Caco-2 (cell line): ENCODE measurements at regions not wholly inside any gene's neighbourhood (a gene's known extent, or its start where the extent isn't known, plus 50 kb on each side); places are given as distances from the start of the nearest gene placed in this dataset.
"Not testable (repeated sequence)": the region's sequence is repeated elsewhere in the genome, so short reads cannot be mapped to it uniquely, and the experiment has no call there.

Experiments used
- BruUV-seq: library from RNA; stranded (reverse); fragments of 400-500 nt; replicated peaks from 2 replicates; lab custom pipeline; 2021; lab: Mats Ljungman, UMichigan
- CTCF ChIA-PET: fragments of 300-600 bp; sonication (Branson Sonifier 250); formaldehyde crosslinking; loops from one replicate; lab custom pipeline; 2022; ENCODE audit warnings: antibody characterized with exemption; lab: Charles Lee
- POLR2A ChIA-PET: fragments of 300-600 bp; sonication (Branson Sonifier 250); formaldehyde crosslinking; loops from one replicate; lab custom pipeline; 2022; ENCODE audit warnings: antibody characterized with exemption; lab: Charles Lee
- DNase-seq, 2 experiments: peaks; one replicate each; pipeline versions ENCODE4 v3.0.0 to v3.0.0-alpha.2; 2020 to 2022
- H3K27me3 ChIP-seq: replicated peaks from 2 replicates; pipeline ENCODE4 v1.6.0; 2011; ENCODE audit warnings: low read length; ENCODE audit not compliant: control insufficient read depth, insufficient read depth
- H3K36me3 ChIP-seq: 2 replicates; pipeline ENCODE4 v1.5.1; 2011; ENCODE audit warnings: low read length; ENCODE audit not compliant: control insufficient read depth, insufficient read depth
- H3K4me1 ChIP-seq: fragments of 250-450 bp; sonication (Bioruptor Pico); 2 replicates; pipeline ENCODE4 v1.5.1; 2020; ENCODE audit warnings: mild to moderate bottlenecking
- H3K4me3 ChIP-seq: 2 replicates; pipeline ENCODE4 v1.5.1; 2011; ENCODE audit warnings: low read depth, mild to moderate bottlenecking, control low read depth, low read length
- H3K9me3 ChIP-seq: fragments of 250-450 bp; sonication (Bioruptor Pico); 2 replicates; pipeline ENCODE4 v1.5.1; 2020; ENCODE audit warnings: mild to moderate bottlenecking, moderate library complexity
- H3K27ac Mint-ChIP-seq: one replicate; pipeline ENCODE4 v1.8.0; 2022; ENCODE audit warnings: mixed read lengths; ENCODE audit not compliant: unreplicated experiment
- H3K27me3 Mint-ChIP-seq: one replicate; pipeline ENCODE4 v1.8.0; 2022; ENCODE audit warnings: mixed read lengths; ENCODE audit not compliant: insufficient read depth, unreplicated experiment
- H3K36me3 Mint-ChIP-seq: one replicate; pipeline ENCODE4 v1.8.0; 2022; ENCODE audit warnings: mild to moderate bottlenecking, mixed read lengths; ENCODE audit not compliant: insufficient read depth, unreplicated experiment
- H3K4me1 Mint-ChIP-seq: one replicate; pipeline ENCODE4 v1.8.0; 2022; ENCODE audit warnings: low read depth, mixed read lengths; ENCODE audit not compliant: unreplicated experiment
- H3K4me3 Mint-ChIP-seq: one replicate; pipeline ENCODE4 v1.8.0; 2022; ENCODE audit warnings: mild to moderate bottlenecking, moderate library complexity, mixed read lengths; ENCODE audit not compliant: unreplicated experiment
- H3K9me3 Mint-ChIP-seq: one replicate; pipeline ENCODE4 v1.8.0; 2022; ENCODE audit warnings: mixed read lengths; ENCODE audit not compliant: unreplicated experiment
- intact Hi-C: fragments of 100-400 bp; cut with micrococcal nuclease; formaldehyde crosslinking; loops from one replicate; pipeline ENCODE4 v1.10.0; 2022; ENCODE audit not compliant: unreplicated experiment
- TF ChIP-seq, protein P1 (sequence below), 2 experiments: fragments of 200-600 bp in 1 of 2; IDR thresholded peaks; 1 replicate in 1 of 2; 2 replicates in 1 of 2; pipeline versions ENCODE4 v1.5.1 to v1.8.0; 2011 to 2022; ENCODE audit warnings: antibody characterized with exemption in 1 of 2, control low read depth in 1 of 2, inconsistent platforms in 1 of 2, low read depth in 1 of 2, low read length in 1 of 2, mild to moderate bottlenecking in 1 of 2, moderate library complexity in 1 of 2; ENCODE audit not compliant: insufficient read depth in 1 of 2, severe bottlenecking in 1 of 2, unreplicated experiment in 1 of 2

DNA sequence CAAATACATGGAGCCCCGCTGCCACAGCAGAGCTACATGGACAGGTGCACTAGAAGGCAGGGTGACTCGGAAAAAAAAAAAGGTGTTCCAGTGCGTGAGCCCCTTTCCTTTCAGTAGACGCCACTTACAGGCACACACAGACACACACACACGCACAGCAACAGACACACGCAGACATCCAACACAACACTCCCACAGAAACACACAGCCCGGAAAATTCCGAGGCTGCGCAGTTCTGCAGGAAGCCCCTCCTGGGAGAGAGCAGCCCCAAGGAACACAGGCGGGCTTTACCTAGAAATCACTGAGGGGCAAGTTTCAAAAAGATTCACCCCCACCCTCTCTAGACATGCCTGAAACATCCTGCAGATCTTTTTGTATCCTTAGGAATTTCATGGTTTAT, 136.0 kb upstream of the WSB1 start:
- TF ChIP-seq, protein P1, sequence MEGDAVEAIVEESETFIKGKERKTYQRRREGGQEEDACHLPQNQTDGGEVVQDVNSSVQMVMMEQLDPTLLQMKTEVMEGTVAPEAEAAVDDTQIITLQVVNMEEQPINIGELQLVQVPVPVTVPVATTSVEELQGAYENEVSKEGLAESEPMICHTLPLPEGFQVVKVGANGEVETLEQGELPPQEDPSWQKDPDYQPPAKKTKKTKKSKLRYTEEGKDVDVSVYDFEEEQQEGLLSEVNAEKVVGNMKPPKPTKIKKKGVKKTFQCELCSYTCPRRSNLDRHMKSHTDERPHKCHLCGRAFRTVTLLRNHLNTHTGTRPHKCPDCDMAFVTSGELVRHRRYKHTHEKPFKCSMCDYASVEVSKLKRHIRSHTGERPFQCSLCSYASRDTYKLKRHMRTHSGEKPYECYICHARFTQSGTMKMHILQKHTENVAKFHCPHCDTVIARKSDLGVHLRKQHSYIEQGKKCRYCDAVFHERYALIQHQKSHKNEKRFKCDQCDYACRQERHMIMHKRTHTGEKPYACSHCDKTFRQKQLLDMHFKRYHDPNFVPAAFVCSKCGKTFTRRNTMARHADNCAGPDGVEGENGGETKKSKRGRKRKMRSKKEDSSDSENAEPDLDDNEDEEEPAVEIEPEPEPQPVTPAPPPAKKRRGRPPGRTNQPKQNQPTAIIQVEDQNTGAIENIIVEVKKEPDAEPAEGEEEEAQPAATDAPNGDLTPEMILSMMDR (IDR thresholded peaks at IDR 0.05; ENCODE audit: insufficient read depth in 1 of 2, low read depth in 1 of 2, low read length in 1 of 2, severe bottlenecking in 1 of 2, unreplicated experiment in 1 of 2): no peak
- ChIA-PET CTCF (no interaction called here), POLR2A (no interaction called here)
- H3K27me3 Mint-ChIP-seq: no peaks in the 10 kb centered on the region
- H3K27me3 ChIP-seq: no peaks in the 10 kb centered on the region
- H3K4me3 Mint-ChIP-seq: no peak overlapping the region
- no peaks in the 10 kb centered on the region for H3K4me1 Mint-ChIP-seq
- no peaks in the 10 kb centered on the region for H3K4me1 ChIP-seq
- no peaks in the 10 kb centered on the region for H3K36me3 ChIP-seq
- no peak for DNase-seq
- H3K27ac Mint-ChIP-seq: no peak overlapping the region
- H3K4me3 ChIP-seq: no peak overlapping the region
- intact Hi-C loops: no loop called here
- no peaks in the 10 kb centered on the region for H3K9me3 ChIP-seq
- no peaks in the 10 kb centered on the region for H3K9me3 Mint-ChIP-seq
- H3K36me3 Mint-ChIP-seq: peaks cover 24% of the 10 kb centered on the region
- BruUV-seq: no TSS peak

DNA sequence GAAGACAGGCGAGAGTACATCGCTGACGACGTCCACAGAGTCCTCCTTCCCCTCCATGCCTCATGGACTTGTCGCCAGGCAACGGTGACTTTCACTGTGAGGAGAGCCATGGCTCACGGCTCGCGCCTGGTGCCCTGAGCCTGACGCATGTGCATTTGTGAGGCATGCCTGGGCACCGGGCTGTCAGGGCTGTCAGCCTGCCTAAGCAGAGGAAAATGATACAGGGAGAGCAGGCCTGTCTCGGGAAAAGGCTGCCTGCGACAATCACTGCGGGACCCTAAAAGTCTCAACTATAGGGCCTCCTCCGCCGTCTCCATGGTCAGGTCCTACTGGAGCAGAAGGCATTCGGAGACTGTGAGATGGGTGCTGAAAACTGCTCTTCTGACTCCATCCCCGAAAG, 135.5 kb upstream of the WSB1 start:
- ChIA-PET CTCF (no interaction called here), POLR2A (no interaction called here)
- Histone ChIP-seq H3K4me3 (no peak overlapping the region), H3K4me1 (no peaks in the 10 kb centered on the region), H3K27me3 (no peaks in the 10 kb centered on the region), H3K36me3 (no peaks in the 10 kb centered on the region), H3K9me3 (no peaks in the 10 kb centered on the region)
- Mint-ChIP-seq H3K4me1 (no peaks in the 10 kb centered on the region), H3K27ac (no peak overlapping the region), H3K36me3 (peaks cover 26% of the 10 kb centered on the region), H3K9me3 (no peaks in the 10 kb centered on the region), H3K4me3 (no peak overlapping the region), H3K27me3 (no peaks in the 10 kb centered on the region)
- no peak for DNase-seq
- TF ChIP-seq, protein P1 (IDR thresholded peaks at IDR 0.05; ENCODE audit: insufficient read depth in 1 of 2, low read depth in 1 of 2, low read length in 1 of 2, severe bottlenecking in 1 of 2, unreplicated experiment in 1 of 2): no peak
- BruUV-seq: no TSS peak
- intact Hi-C loops: no loop called here

DNA sequence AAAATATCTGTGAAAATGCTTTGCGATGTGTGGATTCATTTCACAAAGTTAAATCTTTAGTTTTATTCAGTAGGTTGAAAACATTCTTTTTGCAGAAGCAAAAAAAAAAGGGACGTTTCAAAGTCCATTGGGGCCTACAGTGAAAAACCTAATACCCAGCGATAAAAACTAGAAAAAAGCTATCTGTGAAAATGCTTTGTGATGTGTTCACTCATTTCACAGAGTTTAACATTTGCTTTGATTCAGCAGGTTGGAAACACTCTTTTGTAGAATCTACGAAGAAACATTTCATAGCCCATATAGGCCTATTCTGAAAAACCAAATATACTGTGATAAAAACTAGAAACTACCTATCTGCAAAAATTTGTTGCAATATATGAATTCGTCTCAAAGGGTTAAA, 113.6 kb upstream of the WSB1 start:
- H3K4me3 ChIP-seq: no peak overlapping the region
- intact Hi-C loops: no loop called here
- no peaks in the 10 kb centered on the region for H3K4me1 ChIP-seq
- no peak for DNase-seq
- Mint-ChIP-seq H3K4me3 (no peak overlapping the region), H3K36me3 (no peaks in the 10 kb centered on the region), H3K9me3 (peaks cover 11% of the 10 kb centered on the region), H3K4me1 (no peaks in the 10 kb centered on the region), H3K27ac (no peak overlapping the region), H3K27me3 (no peaks in the 10 kb centered on the region)
- CTCF ChIA-PET: no interaction called here
- peaks cover 10% of the 10 kb centered on the region; the same call in 1 of the 2 replicates for H3K9me3 ChIP-seq
- BruUV-seq: no TSS peak
- no peaks in the 10 kb centered on the region for H3K36me3 ChIP-seq
- H3K27me3 ChIP-seq: no peaks in the 10 kb centered on the region
- TF ChIP-seq, protein P1 (IDR thresholded peaks at IDR 0.05; ENCODE audit: insufficient read depth in 1 of 2, low read depth in 1 of 2, low read length in 1 of 2, severe bottlenecking in 1 of 2, unreplicated experiment in 1 of 2): no peak
- POLR2A ChIA-PET: no interaction called here

DNA sequence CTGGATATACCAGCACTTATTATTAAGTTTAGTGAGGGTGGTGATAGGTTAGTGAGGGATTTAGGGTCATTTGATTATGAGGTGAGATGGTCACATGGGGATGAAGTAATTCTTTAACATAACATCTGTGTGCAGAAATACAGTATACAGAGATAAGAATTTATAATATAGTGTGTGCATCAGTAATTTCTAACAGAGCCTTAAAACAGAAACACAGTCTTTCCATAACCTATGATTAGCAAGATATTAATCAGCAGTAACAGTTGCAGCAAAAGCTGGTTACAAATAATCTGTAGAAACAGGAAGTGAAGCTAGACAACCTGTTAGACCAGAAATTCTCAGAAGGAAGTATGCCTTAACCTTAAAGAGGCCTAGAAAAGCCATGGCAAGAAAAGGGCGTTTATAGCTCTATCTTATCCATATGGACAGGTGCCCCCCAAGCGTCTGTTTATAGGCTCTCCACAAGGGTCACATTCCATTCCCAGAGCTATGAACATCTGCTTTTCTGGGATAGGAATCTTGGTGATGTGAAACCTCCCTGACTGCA, 112.5 kb upstream of the WSB1 start:
- H3K4me3 Mint-ChIP-seq, H3K27ac Mint-ChIP-seq, intact Hi-C loops, CTCF ChIA-PET, H3K27me3 Mint-ChIP-seq, POLR2A ChIA-PET, H3K27me3 ChIP-seq, H3K4me3 ChIP-seq, BruUV-seq, H3K36me3 ChIP-seq, H3K9me3 ChIP-seq, H3K4me1 ChIP-seq, H3K4me1 Mint-ChIP-seq, H3K36me3 Mint-ChIP-seq, DNase-seq: not testable (repeated sequence)
- peaks cover 11% of the 10 kb centered on the region for H3K9me3 Mint-ChIP-seq
